HepG2 (cell line): ENCODE measurements at regions not wholly inside any gene's neighbourhood (a gene's known extent, or its start where the extent isn't known, plus 50 kb on each side); places are given as distances from the start of the nearest gene placed in this dataset.

ENCODE experiments used
- ATAC-seq: fragments of 200-7000 bp; cut with Tn5 transposase; 3 replicates; pipeline ENCODE4 v1.9.1; 2020; ENCODE audit warnings: mild to moderate bottlenecking, moderate library complexity
- BruUV-seq: library from RNA; stranded (reverse); fragments of 400-500 nt; replicated peaks from 2 replicates; lab custom pipeline; 2021; lab: Mats Ljungman, UMichigan
- CTCF ChIA-PET: fragments of 300-600 bp; formaldehyde crosslinking; extraction: SDS; loops from one replicate; lab custom pipeline; 2021; ENCODE audit warnings: low total read pairs, inconsistent platforms, low intra/inter-chr PET ratio; lab: Yijun Ruan, JAX
- POLR2A ChIA-PET: fragments of 350-600 bp; sonication (Branson Sonifier 250); formaldehyde crosslinking; loops from one replicate; lab custom pipeline; 2020; ENCODE audit warnings: antibody characterized with exemption, inconsistent platforms; lab: Yijun Ruan, JAX
- DNase-seq: peaks from one replicate; pipeline ENCODE4 v3.0.0-alpha.2; 2015; ENCODE audit warnings: low spot score
- FAIRE-seq: peaks from 3 replicates; lab custom pipeline; 2011; peaks lifted over from hg19 to GRCh38; lab: Jason Lieb, UNC
- H2AFZ ChIP-seq: one replicate; pipeline ENCODE4 v1.6.1; 2011; ENCODE audit warnings: low read length, inconsistent platforms
- H3K27ac ChIP-seq: fragments of 300-600 bp; 3 replicates; pipeline ENCODE4 v1.8.0; 2011; ENCODE audit warnings: mixed run types, mild to moderate bottlenecking, mixed read lengths, low read length, inconsistent platforms; ENCODE audit not compliant: insufficient read depth; ENCODE audit errors: extremely low read length
- H3K27me3 ChIP-seq, 2 experiments: fragments of 200-600 bp in 1 of 2; 2 replicates in 1 of 2; 3 replicates in 1 of 2; pipeline versions ENCODE4 v1.6.0 to v1.8.0; 2011; ENCODE audit warnings: low read length in 2 of 2, mild to moderate bottlenecking in 2 of 2, moderate library complexity in 2 of 2, inconsistent platforms in 1 of 2; ENCODE audit not compliant: insufficient read depth in 2 of 2, control insufficient read depth in 1 of 2
- H3K36me3 ChIP-seq, 2 experiments: fragments of 200-600 bp in 1 of 2; replicated peaks in 1 of 2; 2 replicates in 1 of 2; 3 replicates in 1 of 2; pipeline versions ENCODE4 v1.5.1 to v1.8.0; 2011; ENCODE audit warnings: low read length in 2 of 2, inconsistent platforms in 1 of 2; ENCODE audit not compliant: insufficient read depth in 2 of 2, control insufficient read depth in 1 of 2
- H3K4me1 ChIP-seq: 2 replicates; pipeline ENCODE4 v1.5.1; 2012; ENCODE audit warnings: low read length, inconsistent platforms; ENCODE audit not compliant: insufficient read depth
- H3K4me2 ChIP-seq: 2 replicates; pipeline ENCODE4 v1.6.0; 2011; ENCODE audit warnings: low read depth, low read length, inconsistent platforms
- H3K4me3 ChIP-seq, 3 experiments: fragments of 200-600 bp in 1 of 3; sonication (generic), shearing (Covaris generic) in 1 of 3; replicated peaks in 1 of 3; 2 replicates each; pipeline ENCODE4 v1.5.1; 2011 to 2016; ENCODE audit warnings: low read length in 3 of 3, inconsistent platforms in 2 of 3, low read depth in 2 of 3, mild to moderate bottlenecking in 2 of 3, control low read depth in 1 of 3, mixed read lengths in 1 of 3; ENCODE audit not compliant: insufficient read depth in 1 of 3
- H3K79me2 ChIP-seq: one replicate; pipeline ENCODE4 v1.6.1; 2011; ENCODE audit warnings: low read length, inconsistent platforms; ENCODE audit not compliant: insufficient read depth
- H3K9ac ChIP-seq: 2 replicates; pipeline ENCODE4 v1.6.0; 2011; ENCODE audit warnings: mild to moderate bottlenecking, low read depth, low read length, inconsistent platforms; ENCODE audit not compliant: insufficient read depth
- H3K9me3 ChIP-seq: 2 replicates; pipeline ENCODE4 v1.5.1; 2012; ENCODE audit warnings: mild to moderate bottlenecking, low read length
- H4K20me1 ChIP-seq: 2 replicates; pipeline ENCODE4 v1.6.0; 2011; ENCODE audit warnings: inconsistent platforms, mild to moderate bottlenecking, low read length, moderate library complexity; ENCODE audit not compliant: insufficient read depth
- ARNT ChIP-seq: fragments of 450-650 bp; IDR thresholded peaks from 2 replicates; pipeline ENCODE4 v1.6.1; 2017
- FOXK2 ChIP-seq: fragments of 450-650 bp; IDR thresholded peaks from 2 replicates; pipeline ENCODE4 v1.6.1; 2016
- HIVEP1 ChIP-seq: sonication (generic); formaldehyde crosslinking; IDR thresholded peaks from 2 replicates; pipeline ENCODE4 v1.4.0; 2020; ENCODE audit warnings: mild to moderate bottlenecking, missing genetic modification reagents
- ISX ChIP-seq: sonication (generic); formaldehyde crosslinking; conservative IDR thresholded peaks from 2 replicates; pipeline ENCODE4 v1.5.0; 2020; ENCODE audit warnings: missing genetic modification reagents
- PPARG ChIP-seq: conservative IDR thresholded peaks from 2 replicates; pipeline ENCODE4 v1.6.1; 2016; ENCODE audit warnings: missing biosample characterization, missing genetic modification reagents
- SCMH1 ChIP-seq: sonication (generic); formaldehyde crosslinking; IDR thresholded peaks from 2 replicates; pipeline ENCODE4 v1.9.0; 2021; ENCODE audit warnings: missing genetic modification reagents, mild to moderate bottlenecking, borderline replicate concordance
- SKI ChIP-seq: fragments of 450-650 bp; IDR thresholded peaks from one replicate; pipeline ENCODE4 v1.6.1; 2018; ENCODE audit warnings: mild to moderate bottlenecking; ENCODE audit not compliant: partially characterized antibody
- SP4 ChIP-seq: sonication (generic); formaldehyde crosslinking; IDR thresholded peaks from 2 replicates; pipeline ENCODE4 v1.8.1; 2023; ENCODE audit warnings: mild to moderate bottlenecking, missing genetic modification reagents
- ZC3H4 ChIP-seq: sonication (generic); formaldehyde crosslinking; IDR thresholded peaks from 2 replicates; pipeline ENCODE4 v1.4.0; 2020; ENCODE audit warnings: missing genetic modification reagents, borderline replicate concordance
- ZFP36L2 ChIP-seq: sonication (generic); formaldehyde crosslinking; IDR thresholded peaks from 2 replicates; pipeline ENCODE4 v1.4.0; 2020; ENCODE audit warnings: missing genetic modification reagents
- ZNF496 ChIP-seq: sonication (generic); formaldehyde crosslinking; IDR thresholded peaks from 2 replicates; pipeline ENCODE4 v1.8.1; 2023; ENCODE audit warnings: mild to moderate bottlenecking, moderate library complexity, missing genetic modification reagents; ENCODE audit not compliant: insufficient replicate concordance
- ZNF616 ChIP-seq: sonication (generic); formaldehyde crosslinking; IDR thresholded peaks from 2 replicates; pipeline ENCODE4 v1.5.0; 2020; ENCODE audit warnings: low read depth, mild to moderate bottlenecking, missing genetic modification reagents
- ZSCAN25 ChIP-seq: sonication (generic); formaldehyde crosslinking; IDR thresholded peaks from 2 replicates; pipeline ENCODE4 v1.8.0; 2022; ENCODE audit warnings: mild to moderate bottlenecking, missing genetic modification reagents
- WGBS: methylation state at CpG from one replicate; pipeline ENCODE4 v1.1.6; 2017; ENCODE audit warnings: low lambda C conversion rate; 5-methylcytosine and 5-hydroxymethylcytosine counted together
- in situ Hi-C: cut with HindIII; loops from 2 replicates; pipeline ENCODE4 v1.10.0; 2017; ENCODE audit warnings: low pct_unique_long_range_greater_than_20kb; ENCODE audit not compliant: extremely low pct_ligation_motif_present
- intact Hi-C: fragments of 100-400 bp; cut with micrococcal nuclease; formaldehyde crosslinking; loops from one replicate; pipeline ENCODE4 v1.10.0; 2022; ENCODE audit not compliant: unreplicated experiment
- TF ChIP-seq, protein P1 (sequence below): sonication (generic); formaldehyde crosslinking; IDR thresholded peaks from 2 replicates; pipeline ENCODE4 v1.8.0; 2022; ENCODE audit warnings: missing genetic modification reagents, low read depth, mild to moderate bottlenecking, borderline replicate concordance
- TF ChIP-seq, protein P2 (sequence below): sonication (generic); formaldehyde crosslinking; IDR thresholded peaks from 2 replicates; pipeline ENCODE4 v1.4.0; 2020; ENCODE audit warnings: missing genetic modification reagents, mild to moderate bottlenecking, borderline replicate concordance
- TF ChIP-seq, protein P3 (sequence below): IDR thresholded peaks from 2 replicates; pipeline ENCODE4 v1.4.0; 2020; ENCODE audit warnings: mild to moderate bottlenecking, missing genetic modification reagents
- TF ChIP-seq, protein P4 (sequence below): sonication (generic); formaldehyde crosslinking; IDR thresholded peaks from 2 replicates; pipeline ENCODE4 v1.4.0; 2020; ENCODE audit warnings: mild to moderate bottlenecking, missing genetic modification reagents
- TF ChIP-seq, protein P5 (sequence below): IDR thresholded peaks from 2 replicates; pipeline ENCODE4 v1.6.1; 2016; ENCODE audit warnings: low read depth, control low read depth

DNA sequence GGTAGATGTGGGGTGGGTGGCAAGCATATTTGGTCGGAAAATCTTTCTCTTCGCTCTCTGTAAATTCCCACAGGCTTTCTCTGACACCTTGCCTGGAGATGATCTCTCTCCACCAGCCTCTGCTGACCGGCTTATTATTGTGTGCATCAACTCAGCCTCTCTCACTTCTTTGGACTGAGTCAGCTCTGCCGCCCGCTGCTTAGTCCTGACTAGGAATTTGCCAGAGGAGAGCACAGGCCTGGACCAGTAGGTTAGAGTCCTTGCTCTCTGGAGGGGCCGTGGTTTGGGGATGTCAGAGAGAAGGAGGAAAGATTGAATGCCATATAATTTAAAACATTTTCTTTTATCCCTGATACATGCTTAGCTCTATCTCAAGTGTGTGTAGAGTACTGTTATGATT, 242.6 kb upstream of the THSD7B start (continued):
- TF ChIP-seq, protein P1, sequence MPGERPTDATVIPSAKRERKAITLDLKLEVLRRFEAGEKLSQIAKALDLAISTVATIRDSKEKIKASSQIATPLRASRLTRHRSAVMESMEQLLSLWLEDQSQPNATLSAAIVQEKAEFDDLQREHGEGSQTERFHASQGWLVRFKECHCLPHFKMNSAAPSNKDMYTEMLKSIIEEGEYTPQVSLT (CRISPR knock-in tag) = no peak
- TF ChIP-seq HIVEP1 (CRISPR knock-in tag) (no peak), ZNF496 (no peak), ZNF616 (CRISPR knock-in tag) (no peak), SKI (no peak), FOXK2 (no peak)
- TF ChIP-seq, protein P2, sequence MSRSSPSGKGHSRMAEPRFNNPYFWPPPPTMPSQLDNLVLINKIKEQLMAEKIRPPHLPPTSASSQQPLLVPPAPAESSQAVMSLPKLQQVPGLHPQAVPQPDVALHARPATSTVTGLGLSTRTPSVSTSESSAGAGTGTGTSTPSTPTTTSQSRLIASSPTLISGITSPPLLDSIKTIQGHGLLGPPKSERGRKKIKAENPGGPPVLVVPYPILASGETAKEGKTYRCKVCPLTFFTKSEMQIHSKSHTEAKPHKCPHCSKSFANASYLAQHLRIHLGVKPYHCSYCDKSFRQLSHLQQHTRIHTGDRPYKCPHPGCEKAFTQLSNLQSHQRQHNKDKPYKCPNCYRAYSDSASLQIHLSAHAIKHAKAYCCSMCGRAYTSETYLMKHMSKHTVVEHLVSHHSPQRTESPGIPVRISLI (CRISPR knock-in tag) = no peak
- TF ChIP-seq, protein P3, sequence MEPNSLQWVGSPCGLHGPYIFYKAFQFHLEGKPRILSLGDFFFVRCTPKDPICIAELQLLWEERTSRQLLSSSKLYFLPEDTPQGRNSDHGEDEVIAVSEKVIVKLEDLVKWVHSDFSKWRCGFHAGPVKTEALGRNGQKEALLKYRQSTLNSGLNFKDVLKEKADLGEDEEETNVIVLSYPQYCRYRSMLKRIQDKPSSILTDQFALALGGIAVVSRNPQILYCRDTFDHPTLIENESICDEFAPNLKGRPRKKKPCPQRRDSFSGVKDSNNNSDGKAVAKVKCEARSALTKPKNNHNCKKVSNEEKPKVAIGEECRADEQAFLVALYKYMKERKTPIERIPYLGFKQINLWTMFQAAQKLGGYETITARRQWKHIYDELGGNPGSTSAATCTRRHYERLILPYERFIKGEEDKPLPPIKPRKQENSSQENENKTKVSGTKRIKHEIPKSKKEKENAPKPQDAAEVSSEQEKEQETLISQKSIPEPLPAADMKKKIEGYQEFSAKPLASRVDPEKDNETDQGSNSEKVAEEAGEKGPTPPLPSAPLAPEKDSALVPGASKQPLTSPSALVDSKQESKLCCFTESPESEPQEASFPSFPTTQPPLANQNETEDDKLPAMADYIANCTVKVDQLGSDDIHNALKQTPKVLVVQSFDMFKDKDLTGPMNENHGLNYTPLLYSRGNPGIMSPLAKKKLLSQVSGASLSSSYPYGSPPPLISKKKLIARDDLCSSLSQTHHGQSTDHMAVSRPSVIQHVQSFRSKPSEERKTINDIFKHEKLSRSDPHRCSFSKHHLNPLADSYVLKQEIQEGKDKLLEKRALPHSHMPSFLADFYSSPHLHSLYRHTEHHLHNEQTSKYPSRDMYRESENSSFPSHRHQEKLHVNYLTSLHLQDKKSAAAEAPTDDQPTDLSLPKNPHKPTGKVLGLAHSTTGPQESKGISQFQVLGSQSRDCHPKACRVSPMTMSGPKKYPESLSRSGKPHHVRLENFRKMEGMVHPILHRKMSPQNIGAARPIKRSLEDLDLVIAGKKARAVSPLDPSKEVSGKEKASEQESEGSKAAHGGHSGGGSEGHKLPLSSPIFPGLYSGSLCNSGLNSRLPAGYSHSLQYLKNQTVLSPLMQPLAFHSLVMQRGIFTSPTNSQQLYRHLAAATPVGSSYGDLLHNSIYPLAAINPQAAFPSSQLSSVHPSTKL (CRISPR knock-in tag) = no peak

DNA sequence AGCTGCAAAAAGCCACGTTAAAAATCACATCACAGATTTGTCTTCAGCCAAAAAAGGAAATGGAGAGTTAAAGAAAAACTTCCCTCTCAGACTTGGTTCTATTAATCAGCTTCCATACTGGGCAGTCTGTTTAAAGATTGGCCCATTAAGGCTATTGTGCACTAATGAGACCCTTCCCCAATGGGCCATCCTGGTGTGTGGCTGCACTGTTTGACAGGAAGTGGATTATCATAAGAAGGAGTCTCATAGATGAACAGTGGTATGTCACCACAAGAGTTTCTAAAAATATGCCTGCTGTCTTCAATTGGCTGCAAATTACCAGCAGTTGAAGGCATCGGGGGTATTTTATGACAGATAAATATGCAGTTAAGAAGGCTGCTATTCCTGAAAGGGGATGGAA, 247.6 kb upstream of the THSD7B start:
- CTCF ChIA-PET = no interaction called here
- in situ Hi-C loops = no loop called here

More for the DNA sequence above, 247.6 kb upstream of the THSD7B start:
- Histone ChIP-seq H3K4me1 (no peaks in the 10 kb centered on the region), H4K20me1 (no peaks in the 10 kb centered on the region), H3K27ac (no peak overlapping the region), H3K9ac (no peak overlapping the region), H3K9me3 (no peaks in the 10 kb centered on the region), H3K79me2 (no peaks in the 10 kb centered on the region), H3K36me3 (no peaks in the 10 kb centered on the region), H2AFZ (no peak overlapping the region), H3K27me3 (peaks cover 0 to 3% of the 10 kb centered on the region in 2 experiments; a peak in 1 of 5 replicates), H3K4me2 (no peak overlapping the region), H3K4me3 (no peak overlapping the region)
- TF ChIP-seq, protein P4, sequence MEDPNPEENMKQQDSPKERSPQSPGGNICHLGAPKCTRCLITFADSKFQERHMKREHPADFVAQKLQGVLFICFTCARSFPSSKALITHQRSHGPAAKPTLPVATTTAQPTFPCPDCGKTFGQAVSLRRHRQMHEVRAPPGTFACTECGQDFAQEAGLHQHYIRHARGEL (CRISPR knock-in tag) = no peak
- TF ChIP-seq ISX (no peak), ARNT (no peak), PPARG (CRISPR knock-in tag) (no peak), ZC3H4 (CRISPR knock-in tag) (no peak), ZSCAN25 (CRISPR knock-in tag) (no peak), ZFP36L2 (CRISPR knock-in tag) (no peak), SP4 (CRISPR knock-in tag) (no peak), SCMH1 (CRISPR knock-in tag) (no peak)
- TF ChIP-seq, protein P5, sequence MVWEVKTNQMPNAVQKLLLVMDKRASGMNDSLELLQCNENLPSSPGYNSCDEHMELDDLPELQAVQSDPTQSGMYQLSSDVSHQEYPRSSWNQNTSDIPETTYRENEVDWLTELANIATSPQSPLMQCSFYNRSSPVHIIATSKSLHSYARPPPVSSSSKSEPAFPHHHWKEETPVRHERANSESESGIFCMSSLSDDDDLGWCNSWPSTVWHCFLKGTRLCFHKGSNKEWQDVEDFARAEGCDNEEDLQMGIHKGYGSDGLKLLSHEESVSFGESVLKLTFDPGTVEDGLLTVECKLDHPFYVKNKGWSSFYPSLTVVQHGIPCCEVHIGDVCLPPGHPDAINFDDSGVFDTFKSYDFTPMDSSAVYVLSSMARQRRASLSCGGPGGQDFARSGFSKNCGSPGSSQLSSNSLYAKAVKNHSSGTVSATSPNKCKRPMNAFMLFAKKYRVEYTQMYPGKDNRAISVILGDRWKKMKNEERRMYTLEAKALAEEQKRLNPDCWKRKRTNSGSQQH = no peak
- FAIRE-seq (no peak), ATAC-seq (no peak), DNase-seq (no peak)
- intact Hi-C loops = no loop called here
- POLR2A ChIA-PET = no interaction called here
- no TSS peak for BruUV-seq
- 3% methylated on average over 2 of the region's 2 CpGs for WGBS
